K562 (cell line): ENCODE measurements at regions not wholly inside any gene's neighbourhood (a gene's known extent, or its start where the extent isn't known, plus 50 kb on each side); places are given as distances from the start of the nearest gene placed in this dataset.

Source experiments
- ATAC-seq: fragments of 200-7000 bp; cut with Tn5 transposase; 3 replicates; pipeline ENCODE4 v1.9.1; 2020; ENCODE audit warnings: moderate library complexity
- BruUV-seq: library from RNA; stranded (reverse); fragments of 400-500 nt; replicated peaks from 2 replicates; lab custom pipeline; 2021; lab: Mats Ljungman, UMichigan
- CTCF ChIA-PET: fragments of 300-600 bp; formaldehyde crosslinking; extraction: SDS; loops from one replicate; lab custom pipeline; 2021; ENCODE audit warnings: low intra/inter-chr PET ratio; lab: Yijun Ruan, JAX
- POLR2A ChIA-PET: fragments of 300-600, 350-650 bp; sonication (Branson Sonifier 250); formaldehyde crosslinking; extraction: SDS; loops from one replicate; lab custom pipeline; 2021; ENCODE audit warnings: antibody characterized with exemption, inconsistent platforms; lab: Yijun Ruan, JAX
- DNase-seq, 4 experiments: peaks; one replicate each; pipeline versions ENCODE4 v3.0.0 to v3.0.0-alpha.2; 2011 to 2018; ENCODE audit warnings: low spot score in 3 of 4, mixed read lengths in 3 of 4; ENCODE audit errors: extremely low read depth in 1 of 4
- FAIRE-seq: peaks from 2 replicates; lab custom pipeline; 2011; peaks lifted over from hg19 to GRCh38; lab: Jason Lieb, UNC
- H2AFZ ChIP-seq: 2 replicates; pipeline ENCODE4 v1.6.0; 2011; ENCODE audit warnings: low read depth, low read length, control low read depth, inconsistent platforms
- H3K27ac ChIP-seq: fragments of 200-600 bp; 3 replicates; pipeline ENCODE4 v1.8.0; 2011; ENCODE audit warnings: low read depth, mild to moderate bottlenecking, control low read depth, inconsistent platforms, low read length, moderate library complexity, mixed read lengths; ENCODE audit errors: extremely low read depth
- H3K27me3 ChIP-seq, 2 experiments: fragments of 300-600 bp in 1 of 2; 2 replicates in 1 of 2; 3 replicates in 1 of 2; pipeline versions ENCODE4 v1.6.0 to v1.8.0; 2011; ENCODE audit warnings: inconsistent platforms in 2 of 2, low read length in 2 of 2, mild to moderate bottlenecking in 1 of 2, mixed read lengths in 1 of 2, moderate library complexity in 1 of 2; ENCODE audit not compliant: control insufficient read depth in 2 of 2, insufficient read depth in 2 of 2
- H3K36me3 ChIP-seq: fragments of 300-600 bp; 3 replicates; pipeline ENCODE4 v1.8.0; 2011; ENCODE audit warnings: mild to moderate bottlenecking, low read length, inconsistent platforms; ENCODE audit not compliant: control insufficient read depth, insufficient read depth
- H3K4me1 ChIP-seq, 2 experiments: fragments of 200-600 bp in 1 of 2; replicated peaks in 1 of 2; 2 replicates in 1 of 2; 3 replicates in 1 of 2; pipeline versions ENCODE4 v1.5.1 to v1.8.0; 2011; ENCODE audit warnings: inconsistent platforms in 2 of 2, low read length in 2 of 2, mild to moderate bottlenecking in 1 of 2, mixed read lengths in 1 of 2, moderate library complexity in 1 of 2; ENCODE audit not compliant: control insufficient read depth in 2 of 2, insufficient read depth in 2 of 2
- H3K4me2 ChIP-seq: 2 replicates; pipeline ENCODE4 v1.6.1; 2011; ENCODE audit warnings: low read length, control low read depth, inconsistent platforms, mixed read lengths; ENCODE audit not compliant: insufficient read depth
- H3K4me3 ChIP-seq: fragments of 200-600 bp; sonication (generic), shearing (Covaris generic); 2 replicates; pipeline ENCODE4 v1.5.1; 2016; ENCODE audit warnings: control low read depth, inconsistent platforms
- H3K79me2 ChIP-seq: fragments of 200-600 bp; 3 replicates; pipeline ENCODE4 v1.8.0; 2011; ENCODE audit warnings: low read length, inconsistent platforms; ENCODE audit not compliant: control insufficient read depth, insufficient read depth
- H3K9ac ChIP-seq, 2 experiments: 2 replicates each; pipeline versions ENCODE4 v1.6.0 to v1.6.1; 2011; ENCODE audit warnings: low read depth in 2 of 2, low read length in 2 of 2, control low read depth in 1 of 2, inconsistent platforms in 1 of 2, mild to moderate bottlenecking in 1 of 2, mixed read lengths in 1 of 2; ENCODE audit not compliant: insufficient read depth in 1 of 2
- H3K9me1 ChIP-seq: one replicate; pipeline ENCODE4 v1.6.0; 2011; ENCODE audit warnings: inconsistent platforms, mild to moderate bottlenecking, low read length, moderate library complexity; ENCODE audit not compliant: control insufficient read depth, insufficient read depth
- H3K9me3 ChIP-seq: replicated peaks from 2 replicates; pipeline ENCODE4 v1.5.1; 2011; ENCODE audit warnings: low read depth, low read length, inconsistent platforms; ENCODE audit not compliant: control insufficient read depth, insufficient read depth
- H4K20me1 ChIP-seq: replicated peaks from 2 replicates; pipeline ENCODE4 v1.6.1; 2011; ENCODE audit warnings: low read length, inconsistent platforms, mixed read lengths; ENCODE audit not compliant: control insufficient read depth, insufficient read depth
- MYNN ChIP-seq, 2 experiments: sonication (generic); formaldehyde crosslinking in 1 of 2; IDR thresholded peaks; 2 replicates each; pipeline versions ENCODE4 v1.5.0 to v1.6.1; 2016 to 2020; ENCODE audit warnings: antibody characterized with exemption in 1 of 2, missing genetic modification reagents in 1 of 2
- TBP ChIP-seq: optimal IDR thresholded peaks from 2 replicates; pipeline ENCODE3; 2011; ENCODE audit warnings: low read depth, low read length, improper control_type of control experiment
- ZNF695 ChIP-seq: fragments of 450-650 bp; formaldehyde crosslinking; IDR thresholded peaks from 2 replicates; pipeline ENCODE4 v1.4.0; 2020; ENCODE audit warnings: mild to moderate bottlenecking, moderate library complexity
- WGBS: fragments of 100-300 bp; shearing (Covaris generic); methylation state at CpG from one replicate; pipeline ENCODE4 v1.1.6; 2016; ENCODE audit warnings: low coverage, mixed read lengths; ENCODE audit not compliant: insufficient coverage; ENCODE audit errors: missing lambda C conversion rate; 5-methylcytosine and 5-hydroxymethylcytosine counted together
- in situ Hi-C: fragments of 300-500 bp; cut with MboI; formaldehyde crosslinking; loops from 4 replicates; pipeline ENCODE4 v1.15.0; 2018; ENCODE audit warnings: inconsistent platforms, mixed read lengths
- intact Hi-C: fragments of 100-400 bp; cut with micrococcal nuclease; formaldehyde crosslinking; loops from 2 replicates; pipeline ENCODE4 v1.14.2; 2022
- TF ChIP-seq, protein P1 (sequence below): fragments of 250-450 bp; sonication (Bioruptor Pico); IDR thresholded peaks from 2 replicates; pipeline ENCODE4 v1.9.0; 2021; ENCODE audit warnings: mild to moderate bottlenecking, inconsistent platforms
- TF ChIP-seq, protein P2 (sequence below): fragments of 150-350 bp; conservative IDR thresholded peaks from 2 replicates; pipeline ENCODE4 v1.6.1; 2014; ENCODE audit warnings: low read length

DNA sequence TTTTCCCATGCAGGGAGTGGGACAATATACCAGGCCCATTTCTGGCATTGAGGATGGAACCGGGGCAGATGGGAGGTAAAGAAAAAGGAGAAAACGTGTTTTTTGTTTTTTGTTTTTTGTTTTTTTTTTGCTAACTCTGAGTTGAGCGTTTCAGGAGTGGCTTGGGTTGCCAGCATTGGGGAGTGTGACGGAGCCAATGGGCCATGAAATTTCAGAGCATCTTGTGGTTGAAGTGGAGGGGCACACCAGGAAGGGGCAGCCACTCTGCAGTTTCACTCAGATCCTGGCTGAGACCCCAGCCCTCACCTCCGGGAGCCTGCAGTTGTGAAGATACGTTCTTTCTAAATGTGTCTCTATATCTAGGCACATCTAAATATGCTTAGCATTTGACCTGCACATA, 240.5 kb downstream of the TLE3 start:
- WGBS = 2% methylated on average over 6 of the region's 6 CpGs
- Histone ChIP-seq H3K36me3 (no peaks in the 10 kb centered on the region), H3K27ac (no peak overlapping the region), H3K4me3 (no peak overlapping the region)
- in situ Hi-C loops = no loop called here
- TF ChIP-seq, protein P1, sequence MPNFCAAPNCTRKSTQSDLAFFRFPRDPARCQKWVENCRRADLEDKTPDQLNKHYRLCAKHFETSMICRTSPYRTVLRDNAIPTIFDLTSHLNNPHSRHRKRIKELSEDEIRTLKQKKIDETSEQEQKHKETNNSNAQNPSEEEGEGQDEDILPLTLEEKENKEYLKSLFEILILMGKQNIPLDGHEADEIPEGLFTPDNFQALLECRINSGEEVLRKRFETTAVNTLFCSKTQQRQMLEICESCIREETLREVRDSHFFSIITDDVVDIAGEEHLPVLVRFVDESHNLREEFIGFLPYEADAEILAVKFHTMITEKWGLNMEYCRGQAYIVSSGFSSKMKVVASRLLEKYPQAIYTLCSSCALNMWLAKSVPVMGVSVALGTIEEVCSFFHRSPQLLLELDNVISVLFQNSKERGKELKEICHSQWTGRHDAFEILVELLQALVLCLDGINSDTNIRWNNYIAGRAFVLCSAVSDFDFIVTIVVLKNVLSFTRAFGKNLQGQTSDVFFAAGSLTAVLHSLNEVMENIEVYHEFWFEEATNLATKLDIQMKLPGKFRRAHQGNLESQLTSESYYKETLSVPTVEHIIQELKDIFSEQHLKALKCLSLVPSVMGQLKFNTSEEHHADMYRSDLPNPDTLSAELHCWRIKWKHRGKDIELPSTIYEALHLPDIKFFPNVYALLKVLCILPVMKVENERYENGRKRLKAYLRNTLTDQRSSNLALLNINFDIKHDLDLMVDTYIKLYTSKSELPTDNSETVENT (CRISPR knock-in tag) = no peak
- TF ChIP-seq, protein P2, sequence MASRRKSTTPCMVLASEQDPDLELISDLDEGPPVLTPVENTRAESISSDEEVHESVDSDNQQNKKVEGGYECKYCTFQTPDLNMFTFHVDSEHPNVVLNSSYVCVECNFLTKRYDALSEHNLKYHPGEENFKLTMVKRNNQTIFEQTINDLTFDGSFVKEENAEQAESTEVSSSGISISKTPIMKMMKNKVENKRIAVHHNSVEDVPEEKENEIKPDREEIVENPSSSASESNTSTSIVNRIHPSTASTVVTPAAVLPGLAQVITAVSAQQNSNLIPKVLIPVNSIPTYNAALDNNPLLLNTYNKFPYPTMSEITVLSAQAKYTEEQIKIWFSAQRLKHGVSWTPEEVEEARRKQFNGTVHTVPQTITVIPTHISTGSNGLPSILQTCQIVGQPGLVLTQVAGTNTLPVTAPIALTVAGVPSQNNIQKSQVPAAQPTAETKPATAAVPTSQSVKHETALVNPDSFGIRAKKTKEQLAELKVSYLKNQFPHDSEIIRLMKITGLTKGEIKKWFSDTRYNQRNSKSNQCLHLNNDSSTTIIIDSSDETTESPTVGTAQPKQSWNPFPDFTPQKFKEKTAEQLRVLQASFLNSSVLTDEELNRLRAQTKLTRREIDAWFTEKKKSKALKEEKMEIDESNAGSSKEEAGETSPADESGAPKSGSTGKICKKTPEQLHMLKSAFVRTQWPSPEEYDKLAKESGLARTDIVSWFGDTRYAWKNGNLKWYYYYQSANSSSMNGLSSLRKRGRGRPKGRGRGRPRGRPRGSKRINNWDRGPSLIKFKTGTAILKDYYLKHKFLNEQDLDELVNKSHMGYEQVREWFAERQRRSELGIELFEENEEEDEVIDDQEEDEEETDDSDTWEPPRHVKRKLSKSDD = no peak
- TF ChIP-seq TBP (no peak), ZNF695 (no peak), MYNN (IDR thresholded peaks at IDR 0.05) (no peak), MYNN (CRISPR knock-in tag; IDR thresholded peaks at IDR 0.05) (no peak)
- TF ChIP-seq, all 486 proteins: peak for 0
- FAIRE-seq = no peak
- POLR2A ChIA-PET = no interaction called here
- CTCF ChIA-PET = no interaction called here
- Histone ChIP-seq H3K79me2 (no peaks in the 10 kb centered on the region), H3K27me3 (peaks cover 0 to 11% of the 10 kb centered on the region in 2 experiments; a peak in 3 of 5 replicates), H3K4me2 (no peak overlapping the region), H2AFZ (no peak overlapping the region), H3K9ac (no peak overlapping the region), H3K9me3 (no peaks in the 10 kb centered on the region), H4K20me1 (no peaks in the 10 kb centered on the region; the same call in 1 of the 2 replicates), H3K4me1 (no peaks in the 10 kb centered on the region), H3K9me1 (no peaks in the 10 kb centered on the region)
- BruUV-seq = no TSS peak
- intact Hi-C loops = no loop called here
- ATAC-seq = no peak
- DNase-seq = no peak
